ENCODE measurements at regions not wholly inside any gene's neighbourhood (a gene's known extent, or its start where the extent isn't known, plus 50 kb on each side); places are given as distances from the start of the nearest gene placed in this dataset.

DNA sequence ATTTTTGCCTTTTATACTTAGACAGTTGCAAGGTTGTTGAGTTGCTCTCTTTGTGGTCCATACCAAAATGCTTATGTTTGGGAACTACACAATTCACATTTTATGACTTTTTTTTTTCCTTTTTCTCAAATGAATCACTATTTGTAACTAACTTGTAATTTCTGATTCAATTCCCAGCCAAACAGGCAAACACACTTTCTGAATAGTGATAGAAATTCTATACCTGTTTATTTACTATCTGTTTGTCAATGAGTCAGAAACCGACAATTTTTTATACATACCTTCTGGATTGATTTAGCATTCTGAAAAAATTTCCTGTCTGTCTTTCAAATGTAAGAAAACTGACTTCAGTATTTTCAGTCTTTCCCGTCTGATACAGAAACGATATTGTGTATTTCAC, 69.1 kb downstream of the MBL2 start:
- CTCF ChIA-PET = no interaction called here
- Mint-ChIP-seq H3K27me3 (no peaks in the 10 kb centered on the region), H3K9me3 (no peaks in the 10 kb centered on the region), H3K36me3 (no peaks in the 10 kb centered on the region), H3K4me3 (no peak overlapping the region), H3K27ac (no peak overlapping the region), H3K4me1 (no peaks in the 10 kb centered on the region)
- no peak for DNase-seq

GRCh38 chr10:52703898-52704297, 68.7 kb downstream of the MBL2 start:
- Mint-ChIP-seq H3K27me3 (no peaks in the 10 kb centered on the region), H3K9me3 (no peaks in the 10 kb centered on the region), H3K36me3 (no peaks in the 10 kb centered on the region), H3K27ac (no peak overlapping the region), H3K4me3 (no peak overlapping the region), H3K4me1 (no peaks in the 10 kb centered on the region)
- CTCF ChIA-PET = no interaction called here
- no peak for DNase-seq

- Mint-ChIP-seq H3K4me3 (no peak overlapping the region), H3K9me3 (no peaks in the 10 kb centered on the region), H3K4me1 (no peaks in the 10 kb centered on the region), H3K27me3 (no peaks in the 10 kb centered on the region), H3K36me3 (no peaks in the 10 kb centered on the region), H3K27ac (no peak overlapping the region)
- CTCF ChIA-PET = interaction anchor here (0.7 kb wide), 1 partner anchor 62 kb away, joined by 4 read pairs; no protein-coding TSS in a partner anchor
- DNase-seq = no peak
These were observed 66.1 kb downstream of the MBL2 start for GRCh38 chr10:52706332-52707070.
